Ascending aorta (tissue), 2 donors: ENCODE measurements at regions not wholly inside any gene's neighbourhood (a gene's known extent, or its start where the extent isn't known, plus 50 kb on each side); places are given as distances from the start of the nearest gene placed in this dataset.

ENCODE experiments used
- DNase-seq, 2 donors: peaks; one replicate each; pipeline ENCODE4 v3.0.0-alpha.2; 2019; ENCODE audit warnings: low spot score in 2 of 2
- H3K27ac ChIP-seq, 2 donors: fragments of 200-600 bp; sonication (generic); one replicate each; pipeline ENCODE4 v1.5.1; 2016 to 2017; ENCODE audit warnings: mild to moderate bottlenecking in 1 of 2
- H3K27me3 ChIP-seq: fragments of 200-600 bp; sonication (generic); one replicate; pipeline ENCODE4 v1.5.1; 2017
- H3K36me3 ChIP-seq, 2 donors: fragments of 200-600 bp; sonication (generic); one replicate each; pipeline ENCODE4 v1.5.1; 2016
- H3K4me1 ChIP-seq, 2 donors: fragments of 200-600 bp; sonication (generic); one replicate each; pipeline ENCODE4 v1.5.1; 2016 to 2017; ENCODE audit warnings: mild to moderate bottlenecking in 1 of 2
- H3K4me3 ChIP-seq, 2 donors: fragments of 200-600 bp; sonication (generic); one replicate each; pipeline ENCODE4 v1.5.1; 2016 to 2017; ENCODE audit warnings: mild to moderate bottlenecking in 1 of 2
- H3K9me3 ChIP-seq, 2 donors: fragments of 200-600 bp; sonication (generic); one replicate each; pipeline ENCODE4 v1.5.1; 2016
- intact Hi-C: fragments of 100-400 bp; cut with DNase I; formaldehyde crosslinking; loops from one replicate; pipeline ENCODE4 v1.15.1; 2023
- TF ChIP-seq, protein P1 (sequence below), 3 experiments: fragments of 200-600 bp in 2 of 3; fragments of 450-650 bp in 1 of 3; sonication (generic) in 2 of 3; IDR thresholded peaks; one replicate each; pipeline ENCODE4 v1.5.1; 2016 to 2019; ENCODE audit warnings: antibody characterized with exemption in 3 of 3, mild to moderate bottlenecking in 1 of 3, moderate library complexity in 1 of 3

DNA sequence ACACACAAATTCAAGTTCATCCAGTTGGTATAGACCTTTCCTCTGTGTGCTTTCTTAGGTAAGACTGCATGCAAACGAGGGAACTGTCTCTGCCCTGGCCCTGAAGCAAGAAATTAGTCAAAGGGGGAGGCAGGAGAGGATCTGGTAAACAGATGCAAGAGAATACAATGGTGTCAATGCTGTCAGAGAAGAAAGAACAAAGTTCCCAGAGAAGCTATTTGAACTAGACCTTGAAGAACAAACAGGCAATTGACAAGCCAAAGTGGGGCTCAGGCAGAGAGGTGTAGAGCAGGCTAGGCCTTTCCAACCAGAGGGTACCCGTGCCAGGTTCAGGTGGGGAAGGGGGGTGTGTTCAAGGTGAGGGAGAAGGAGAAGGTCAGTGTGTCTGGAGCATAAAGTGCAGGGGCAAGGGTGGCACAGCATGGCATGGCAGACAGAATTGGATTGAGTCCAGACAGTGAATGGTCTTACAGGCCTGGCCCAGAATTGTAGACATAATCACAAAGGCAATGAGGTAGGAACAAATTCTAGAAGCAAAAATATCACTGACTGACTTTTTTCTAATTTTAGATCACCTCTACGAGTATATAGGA is 95.0 kb upstream of the STARD13 start:
- no peak for DNase-seq
- H3K36me3 ChIP-seq = no peaks in the 10 kb centered on the region
- intact Hi-C loops = no loop called here
- no peak overlapping the region for H3K27ac ChIP-seq
- no peaks in the 10 kb centered on the region for H3K4me1 ChIP-seq
- H3K4me3 ChIP-seq = no peak overlapping the region
- TF ChIP-seq, protein P1, sequence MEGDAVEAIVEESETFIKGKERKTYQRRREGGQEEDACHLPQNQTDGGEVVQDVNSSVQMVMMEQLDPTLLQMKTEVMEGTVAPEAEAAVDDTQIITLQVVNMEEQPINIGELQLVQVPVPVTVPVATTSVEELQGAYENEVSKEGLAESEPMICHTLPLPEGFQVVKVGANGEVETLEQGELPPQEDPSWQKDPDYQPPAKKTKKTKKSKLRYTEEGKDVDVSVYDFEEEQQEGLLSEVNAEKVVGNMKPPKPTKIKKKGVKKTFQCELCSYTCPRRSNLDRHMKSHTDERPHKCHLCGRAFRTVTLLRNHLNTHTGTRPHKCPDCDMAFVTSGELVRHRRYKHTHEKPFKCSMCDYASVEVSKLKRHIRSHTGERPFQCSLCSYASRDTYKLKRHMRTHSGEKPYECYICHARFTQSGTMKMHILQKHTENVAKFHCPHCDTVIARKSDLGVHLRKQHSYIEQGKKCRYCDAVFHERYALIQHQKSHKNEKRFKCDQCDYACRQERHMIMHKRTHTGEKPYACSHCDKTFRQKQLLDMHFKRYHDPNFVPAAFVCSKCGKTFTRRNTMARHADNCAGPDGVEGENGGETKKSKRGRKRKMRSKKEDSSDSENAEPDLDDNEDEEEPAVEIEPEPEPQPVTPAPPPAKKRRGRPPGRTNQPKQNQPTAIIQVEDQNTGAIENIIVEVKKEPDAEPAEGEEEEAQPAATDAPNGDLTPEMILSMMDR (IDR thresholded peaks at IDR 0.05) = no peak
- H3K27me3 ChIP-seq = no peaks in the 10 kb centered on the region
- no peaks in the 10 kb centered on the region for H3K9me3 ChIP-seq

DNA sequence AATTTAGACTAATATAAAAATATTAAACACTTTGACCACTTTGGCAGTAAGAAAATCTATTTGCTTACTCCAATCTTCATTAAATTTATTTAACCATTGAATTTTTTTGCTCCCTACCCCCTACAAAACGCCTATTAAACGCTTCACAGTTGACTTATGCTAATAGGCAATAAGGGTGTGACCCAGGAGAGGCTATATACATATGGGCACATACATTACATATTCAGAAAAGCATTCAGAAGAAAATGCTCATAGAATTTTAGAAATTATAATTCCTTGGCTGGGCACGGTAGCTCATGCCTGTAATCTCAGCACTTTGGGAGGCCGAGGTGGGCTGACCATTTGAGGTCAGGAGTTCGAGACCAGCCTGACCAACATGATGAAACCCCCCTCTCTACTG is 95.6 kb upstream of the STARD13 start:
- Histone ChIP-seq H3K9me3 (no peaks in the 10 kb centered on the region), H3K4me3 (no peak overlapping the region), H3K4me1 (no peaks in the 10 kb centered on the region), H3K36me3 (no peaks in the 10 kb centered on the region), H3K27ac (no peak overlapping the region), H3K27me3 (no peaks in the 10 kb centered on the region)
- TF ChIP-seq, protein P1 (IDR thresholded peaks at IDR 0.05) = no peak
- no peak for DNase-seq
- intact Hi-C loops = no loop called here

DNA sequence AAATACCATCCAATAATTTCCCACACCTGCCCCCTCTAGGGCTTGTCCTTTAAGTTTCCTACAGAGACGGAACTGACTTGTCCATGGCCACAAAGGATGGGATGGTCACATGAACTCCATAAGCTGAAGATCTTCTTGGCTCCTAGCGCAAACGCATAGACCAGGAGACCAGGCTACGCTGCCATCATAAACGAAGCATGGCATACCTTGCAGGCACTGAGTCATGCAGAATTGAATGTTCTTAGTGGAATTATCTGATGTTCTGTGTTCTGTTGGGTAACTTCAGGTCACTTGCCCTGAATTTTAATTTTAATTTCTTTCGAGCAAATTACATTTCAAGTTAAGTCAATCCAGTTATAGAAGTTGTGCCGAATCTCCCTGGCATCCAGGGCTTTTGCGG is 96.4 kb upstream of the STARD13 start:
- TF ChIP-seq, protein P1 (IDR thresholded peaks at IDR 0.05) = no peak
- intact Hi-C loops = no loop called here
- no peak for DNase-seq

DNA sequence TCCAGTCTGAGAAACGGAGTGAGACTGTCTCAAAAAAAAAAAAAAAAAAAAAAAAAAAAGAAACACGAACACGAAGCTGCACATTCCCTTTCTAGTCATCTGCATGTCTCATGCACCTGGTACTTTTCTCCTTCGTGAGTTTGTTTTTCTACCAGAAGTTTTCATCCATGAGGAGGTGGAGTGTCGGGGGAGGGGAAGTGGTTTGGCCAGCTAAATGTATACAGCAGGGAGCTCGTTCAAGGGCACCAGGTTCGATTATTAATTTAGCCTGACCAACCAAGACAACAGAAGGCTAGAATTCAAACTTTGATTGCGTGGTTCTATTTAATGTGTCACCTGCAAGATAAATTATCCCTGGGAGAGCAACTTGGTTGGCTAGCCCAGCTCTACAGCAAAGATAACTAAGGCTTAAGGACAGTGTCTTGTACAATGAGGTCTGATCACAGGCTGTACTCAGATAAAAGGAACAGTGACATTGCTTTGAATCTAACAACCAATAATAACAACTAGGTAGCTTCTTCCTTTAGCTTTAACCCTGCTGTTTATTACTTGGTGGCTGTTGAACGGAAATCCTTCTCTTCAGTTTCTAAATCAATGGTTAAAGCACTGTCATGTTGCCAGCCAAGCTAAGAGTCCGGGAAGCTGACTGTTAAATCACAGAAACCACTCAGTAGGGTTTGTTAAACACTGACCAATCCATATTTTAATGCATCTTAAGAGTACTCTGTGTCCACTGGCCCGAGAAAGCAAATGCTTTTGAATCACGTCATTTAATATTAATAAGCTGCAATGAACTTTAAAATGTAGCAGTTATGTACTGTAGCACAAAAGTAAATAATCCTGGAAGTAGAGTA is 98.4 kb upstream of the STARD13 start:
- H3K9me3 ChIP-seq = no peaks in the 10 kb centered on the region
- TF ChIP-seq, protein P1 (IDR thresholded peaks at IDR 0.05) = no peak
- DNase-seq = no peak
- no peak overlapping the region for H3K27ac ChIP-seq
- no peaks in the 10 kb centered on the region for H3K36me3 ChIP-seq
- no peak overlapping the region for H3K4me3 ChIP-seq
- intact Hi-C loops = no loop called here
- H3K27me3 ChIP-seq = no peaks in the 10 kb centered on the region
- H3K4me1 ChIP-seq = no peaks in the 10 kb centered on the region

More for the DNA sequence above, 96.4 kb upstream of the STARD13 start:
- H3K36me3 ChIP-seq = no peaks in the 10 kb centered on the region
- no peak overlapping the region for H3K27ac ChIP-seq
- H3K4me3 ChIP-seq = no peak overlapping the region
- no peaks in the 10 kb centered on the region for H3K4me1 ChIP-seq
- H3K27me3 ChIP-seq = no peaks in the 10 kb centered on the region
- H3K9me3 ChIP-seq = no peaks in the 10 kb centered on the region

DNA sequence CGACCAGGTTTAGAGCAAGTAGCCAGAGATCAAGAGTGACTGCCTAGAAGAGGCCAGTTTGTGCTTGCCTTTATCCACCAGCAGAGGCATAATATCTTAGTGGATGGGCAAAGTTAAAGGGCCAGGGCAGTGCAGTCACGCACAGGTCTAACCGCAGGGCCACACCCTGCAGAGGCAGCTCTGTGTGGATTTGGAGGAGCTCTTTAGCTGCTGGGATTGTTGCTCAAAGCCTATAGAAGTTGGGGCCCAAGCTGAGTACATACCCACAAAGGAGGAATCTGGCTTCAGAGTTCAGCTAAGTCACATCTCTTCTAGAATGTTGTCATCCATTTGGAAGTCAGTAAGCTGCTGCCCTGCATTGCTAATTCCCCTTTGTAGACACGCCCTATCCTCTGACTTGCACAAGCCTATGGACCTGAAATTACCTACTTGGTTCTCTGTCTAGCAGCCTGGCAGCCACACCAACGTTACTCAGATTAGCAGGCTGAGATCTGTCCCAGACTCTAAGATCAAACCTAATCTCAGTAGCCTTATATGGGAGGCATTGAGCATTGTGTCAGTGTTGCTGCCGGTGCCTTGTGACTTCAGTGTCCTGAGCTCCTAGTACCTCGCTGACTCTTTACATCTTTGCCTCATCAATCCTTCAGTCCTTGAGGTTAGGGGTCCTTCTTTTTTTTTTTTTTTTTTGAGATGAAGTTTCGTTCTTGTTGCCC is 102.9 kb upstream of the STARD13 start:
- no peak overlapping the region for H3K27ac ChIP-seq
- no peak for DNase-seq
- no peaks in the 10 kb centered on the region for H3K9me3 ChIP-seq
- TF ChIP-seq, protein P1 (IDR thresholded peaks at IDR 0.05) = no peak
- no peaks in the 10 kb centered on the region for H3K4me1 ChIP-seq
- intact Hi-C loops = no loop called here
- H3K27me3 ChIP-seq = no peaks in the 10 kb centered on the region
- H3K36me3 ChIP-seq = no peaks in the 10 kb centered on the region
- no peak overlapping the region for H3K4me3 ChIP-seq
